ENCODE measurements at regions not wholly inside any gene's neighbourhood (a gene's known extent, or its start where the extent isn't known, plus 50 kb on each side); places are given as distances from the start of the nearest gene placed in this dataset.
"Not testable (repeated sequence)": the region's sequence is repeated elsewhere in the genome, so short reads cannot be mapped to it uniquely, and the experiment has no call there.

GRCh38 chr12:93006471-93007208, 77.5 kb upstream of the EEA1 start:
- Histone ChIP-seq H3K79me2 (no peaks in the 10 kb centered on the region), H3K4me2 (ENCODE audit: low read length) (no peak overlapping the region), H3K27me3 (ENCODE audit: control insufficient read depth, insufficient read depth, low read length) (no peaks in the 10 kb centered on the region), H3K4me3 (ENCODE audit: low read depth, low read length) (no peak overlapping the region), H3K4me1 (peaks cover 15% of the 10 kb centered on the region), H3K9me3 (ENCODE audit: control insufficient read depth, low read length) (no peaks in the 10 kb centered on the region), H3K9ac (no peak overlapping the region), H3K27ac (peak overlapping the region; percentile 21), H3K36me3 (ENCODE audit: control insufficient read depth, insufficient read depth, low read length) (no peaks in the 10 kb centered on the region), H2AFZ (peak overlapping the region; percentile 8)
- no peak for TF ChIP-seq CTCF (IDR thresholded peaks at IDR 0.05)

DNA sequence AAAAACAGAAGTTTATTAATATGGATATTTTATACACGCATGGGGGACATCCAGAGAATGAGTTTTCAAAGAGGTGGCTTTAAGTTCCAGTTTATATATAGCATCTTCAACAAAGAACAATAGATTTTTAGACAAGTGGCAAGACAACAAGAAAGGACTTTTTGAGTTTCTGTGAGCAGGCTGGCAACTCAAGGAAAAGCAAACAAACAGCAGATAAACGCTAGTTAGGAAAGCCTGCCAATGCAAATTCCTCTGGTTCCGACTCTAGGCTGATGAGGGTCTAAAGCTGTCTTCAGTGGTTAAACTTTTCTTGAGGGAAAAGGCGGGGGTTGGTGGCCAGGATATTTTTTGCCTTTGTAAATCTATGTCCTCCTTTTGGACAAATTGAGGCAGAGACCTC, 78.4 kb upstream of the EEA1 start:
- H3K4me1 ChIP-seq: peaks cover 7% of the 10 kb centered on the region
- no peaks in the 10 kb centered on the region for H3K27me3 ChIP-seq (ENCODE audit: control insufficient read depth, insufficient read depth, low read length)
- no peak overlapping the region for H3K4me2 ChIP-seq (ENCODE audit: low read length)
- H3K9me3 ChIP-seq (ENCODE audit: control insufficient read depth, low read length): no peaks in the 10 kb centered on the region
- no peaks in the 10 kb centered on the region for H3K36me3 ChIP-seq (ENCODE audit: control insufficient read depth, insufficient read depth, low read length)
- H3K27ac ChIP-seq: no peak overlapping the region
- no peak overlapping the region for H3K4me3 ChIP-seq (ENCODE audit: low read depth, low read length)
- TF ChIP-seq CTCF (IDR thresholded peaks at IDR 0.05): no peak
- H3K79me2 ChIP-seq: no peaks in the 10 kb centered on the region
- H3K9ac ChIP-seq: no peak overlapping the region
- no peak overlapping the region for H2AFZ ChIP-seq

GRCh38 chr12:93008044-93008778, 79.1 kb upstream of the EEA1 start:
- H2AFZ ChIP-seq: no peak overlapping the region
- H3K36me3 ChIP-seq (ENCODE audit: control insufficient read depth, insufficient read depth, low read length): no peaks in the 10 kb centered on the region
- H3K9me3 ChIP-seq (ENCODE audit: control insufficient read depth, low read length): no peaks in the 10 kb centered on the region
- H3K4me1 ChIP-seq: peaks cover 6% of the 10 kb centered on the region
- H3K4me3 ChIP-seq (ENCODE audit: low read depth, low read length): no peak overlapping the region
- no peaks in the 10 kb centered on the region for H3K79me2 ChIP-seq
- H3K4me2 ChIP-seq (ENCODE audit: low read length): no peak overlapping the region
- TF ChIP-seq CTCF (IDR thresholded peaks at IDR 0.05): no peak
- no peak overlapping the region for H3K9ac ChIP-seq
- no peaks in the 10 kb centered on the region for H3K27me3 ChIP-seq (ENCODE audit: control insufficient read depth, insufficient read depth, low read length)
- no peak overlapping the region for H3K27ac ChIP-seq

- not testable (repeated sequence) for H3K27me3 ChIP-seq (ENCODE audit: control insufficient read depth, insufficient read depth, low read length); H3K4me3 ChIP-seq (ENCODE audit: low read depth, low read length); H3K4me2 ChIP-seq (ENCODE audit: low read length); H3K9ac ChIP-seq; H3K4me1 ChIP-seq; H2AFZ ChIP-seq; H3K79me2 ChIP-seq; H3K27ac ChIP-seq; H3K9me3 ChIP-seq (ENCODE audit: control insufficient read depth, low read length); H3K36me3 ChIP-seq (ENCODE audit: control insufficient read depth, insufficient read depth, low read length)
These were observed 79.8 kb upstream of the EEA1 start for GRCh38 chr12:93008880-93009279.

DNA sequence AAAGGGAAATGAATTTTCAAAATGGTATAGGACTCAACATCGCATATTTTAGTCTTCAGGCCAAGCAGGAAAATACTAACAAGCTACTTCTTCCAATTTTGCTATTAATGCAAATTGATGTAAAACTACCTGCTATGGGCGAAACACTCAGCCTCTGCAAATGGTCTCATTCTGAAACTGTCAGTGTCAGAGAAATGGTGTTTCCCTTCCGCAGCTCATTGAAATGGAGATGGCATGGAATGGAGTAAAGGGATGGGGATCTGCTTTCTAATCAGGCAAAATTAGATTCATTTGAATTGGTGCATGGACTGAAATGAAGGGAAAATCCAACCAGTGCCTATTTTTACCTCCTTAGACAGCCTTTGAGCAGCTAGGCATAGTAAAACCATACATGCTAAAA, 80.4 kb upstream of the EEA1 start:
- Histone ChIP-seq H3K27ac (no peak overlapping the region), H3K27me3 (ENCODE audit: control insufficient read depth, insufficient read depth, low read length) (no peaks in the 10 kb centered on the region), H3K36me3 (ENCODE audit: control insufficient read depth, insufficient read depth, low read length) (no peaks in the 10 kb centered on the region), H2AFZ (no peak overlapping the region), H3K4me1 (no peaks in the 10 kb centered on the region), H3K9ac (no peak overlapping the region), H3K79me2 (no peaks in the 10 kb centered on the region), H3K9me3 (ENCODE audit: control insufficient read depth, low read length) (no peaks in the 10 kb centered on the region), H3K4me3 (ENCODE audit: low read depth, low read length) (no peak overlapping the region), H3K4me2 (ENCODE audit: low read length) (no peak overlapping the region)
- TF ChIP-seq CTCF (IDR thresholded peaks at IDR 0.05): no peak
